HG02610 (cell line): ENCODE measurements at regions not wholly inside any gene's neighbourhood (a gene's known extent, or its start where the extent isn't known, plus 50 kb on each side); places are given as distances from the start of the nearest gene placed in this dataset.
"Not testable (repeated sequence)": the region's sequence is repeated elsewhere in the genome, so short reads cannot be mapped to it uniquely, and the experiment has no call there.

Source experiments
- ATAC-seq: cut with Tn5 transposase; IDR thresholded peaks from one replicate; pipeline ENCODE4 v1.9.1; 2021; ENCODE audit warnings: mild to moderate bottlenecking, moderate library complexity; ENCODE audit not compliant: unreplicated experiment

GRCh38 chr6:168948990-168949531 lies 304.6 kb downstream of the THBS2 start:
- no peak for ATAC-seq

DNA sequence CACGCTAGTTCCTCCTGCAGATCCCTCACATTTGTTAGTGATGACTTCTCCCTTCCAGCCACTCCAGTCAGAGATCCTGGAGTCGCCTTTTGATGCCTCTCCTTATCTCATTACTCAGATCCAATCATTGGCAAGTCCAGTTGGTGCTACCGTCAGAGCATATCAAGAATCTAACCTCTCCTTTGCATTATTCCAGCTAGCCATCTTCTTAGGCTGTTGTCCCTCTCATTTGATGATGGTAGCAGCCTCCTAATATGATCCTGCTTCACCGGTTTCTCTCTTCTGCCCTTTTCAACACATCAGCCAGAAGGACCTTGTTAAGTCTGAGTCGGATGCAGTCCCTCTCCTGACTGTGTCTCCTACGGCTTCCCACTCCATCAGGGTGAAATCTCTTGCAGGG lies 305.6 kb downstream of the THBS2 start:
- ATAC-seq, result no peak

GRCh38 chr6:168943231-168943905 lies 310.3 kb downstream of the THBS2 start:
- no peak for ATAC-seq

DNA sequence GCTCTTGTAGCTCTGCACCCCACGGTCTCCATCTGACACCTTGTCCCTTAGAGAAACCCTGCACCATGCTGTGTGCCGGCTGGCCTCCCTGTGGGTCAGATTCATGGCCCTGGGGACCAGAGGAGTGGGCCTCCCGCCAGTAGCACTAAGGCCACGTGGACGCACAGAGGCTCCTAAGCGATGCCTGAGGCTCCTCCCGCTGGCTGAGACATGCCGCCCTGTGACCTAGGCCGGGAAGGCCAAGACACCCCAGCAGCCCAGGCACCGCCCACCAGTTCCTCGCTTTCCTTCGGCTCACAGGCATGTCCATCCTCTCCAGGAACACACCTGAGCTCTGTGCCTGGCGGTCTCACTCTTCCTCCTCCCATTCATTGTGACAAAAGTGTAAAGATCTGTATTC lies 311.0 kb downstream of the THBS2 start:
- no peak for ATAC-seq

- ATAC-seq, result no peak
These were observed 312.6 kb downstream of the THBS2 start for GRCh38 chr6:168941036-168941435.

GRCh38 chr6:168939796-168940195 lies 313.9 kb downstream of the THBS2 start:
- ATAC-seq, result no peak

- no peak for ATAC-seq
These were observed 314.6 kb downstream of the THBS2 start for GRCh38 chr6:168939041-168939440.

DNA sequence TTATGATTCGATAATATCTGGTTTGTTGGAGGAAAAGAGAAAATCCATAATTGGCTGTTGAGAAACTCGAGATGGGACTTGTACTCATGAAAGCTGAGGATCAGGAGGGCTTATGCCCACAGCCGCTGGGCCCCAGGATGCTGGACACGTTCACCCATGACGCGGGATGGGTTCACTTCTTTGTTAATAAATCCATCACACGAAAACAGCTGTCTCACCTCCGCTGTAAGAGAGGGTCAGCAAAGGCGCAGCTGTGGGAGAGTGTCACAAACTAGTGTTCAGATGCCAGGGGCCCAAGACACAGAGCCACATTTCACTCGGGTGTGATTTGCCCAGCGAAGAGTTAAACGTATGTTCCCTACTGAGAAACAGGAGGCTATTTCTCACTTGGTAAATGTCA lies 315.1 kb downstream of the THBS2 start:
- ATAC-seq, result no peak

GRCh38 chr6:168937054-168937453 lies 316.6 kb downstream of the THBS2 start:
- no peak for ATAC-seq

DNA sequence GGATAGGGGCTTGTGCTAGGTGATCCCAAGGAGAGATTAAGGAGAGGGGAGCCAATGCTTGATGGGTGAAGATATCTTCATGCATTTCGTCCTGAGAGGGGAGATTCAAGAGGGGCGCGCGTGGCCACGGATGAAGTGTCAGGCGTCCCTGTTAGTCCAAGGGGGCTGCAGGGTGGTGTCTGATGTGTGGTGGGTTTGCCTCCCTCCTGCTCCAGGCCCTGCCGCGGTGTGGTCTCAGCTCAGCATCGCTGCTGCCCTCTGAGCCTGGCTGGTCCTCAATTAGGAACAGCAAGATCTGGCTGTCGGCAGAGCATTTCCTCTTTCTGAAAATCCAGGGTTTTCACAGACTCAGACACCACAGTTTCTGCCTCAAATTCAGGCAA lies 318.0 kb downstream of the THBS2 start:
- ATAC-seq, result no peak

DNA sequence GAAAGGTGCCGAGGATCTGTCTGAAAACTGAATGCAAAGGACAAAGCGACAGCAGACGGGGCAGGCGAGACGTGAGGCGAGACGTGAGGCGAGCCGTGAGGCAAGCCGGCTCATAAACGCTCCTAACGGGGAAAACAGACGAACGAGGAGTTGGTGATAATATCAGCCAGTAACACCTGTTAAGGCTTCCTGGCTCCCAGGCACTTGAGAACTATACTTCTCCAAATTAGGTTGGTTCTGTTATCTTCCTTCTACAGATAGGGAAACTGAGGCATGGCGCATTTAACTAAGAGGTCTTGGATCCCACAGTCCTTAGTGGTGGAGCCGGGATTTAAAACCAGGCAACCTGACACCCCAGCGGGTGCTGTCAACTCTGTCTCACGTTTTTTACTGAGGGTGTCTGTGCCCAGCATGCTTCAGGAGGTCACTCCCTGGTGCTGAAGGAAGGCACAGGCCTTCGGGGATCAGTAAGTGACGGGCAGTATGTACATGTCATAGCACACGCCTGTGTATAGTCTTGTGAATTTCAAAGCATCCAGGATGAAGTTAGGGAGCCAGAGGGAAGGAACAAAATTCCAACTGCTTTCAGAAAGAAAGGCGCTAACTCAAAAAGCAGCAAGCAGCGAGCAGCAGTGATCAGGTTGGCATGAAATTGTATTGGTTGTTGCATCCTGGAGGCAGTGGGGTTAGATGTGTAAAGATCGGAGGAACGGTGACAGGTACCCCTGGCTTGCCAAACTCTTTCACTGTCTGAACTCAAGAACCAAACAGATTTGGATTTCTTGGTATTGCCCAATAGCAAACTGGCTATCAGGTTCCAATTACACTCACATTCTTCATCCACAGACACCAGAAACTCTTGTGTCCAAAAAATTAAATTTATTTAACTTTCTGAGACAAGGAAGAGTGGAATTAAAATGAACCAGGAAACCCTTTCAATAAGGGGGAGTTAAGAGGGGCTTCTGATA lies 318.7 kb downstream of the THBS2 start:
- no peak for ATAC-seq

GRCh38 chr6:168932171-168932570 lies 321.5 kb downstream of the THBS2 start:
- not testable (repeated sequence) for ATAC-seq

DNA sequence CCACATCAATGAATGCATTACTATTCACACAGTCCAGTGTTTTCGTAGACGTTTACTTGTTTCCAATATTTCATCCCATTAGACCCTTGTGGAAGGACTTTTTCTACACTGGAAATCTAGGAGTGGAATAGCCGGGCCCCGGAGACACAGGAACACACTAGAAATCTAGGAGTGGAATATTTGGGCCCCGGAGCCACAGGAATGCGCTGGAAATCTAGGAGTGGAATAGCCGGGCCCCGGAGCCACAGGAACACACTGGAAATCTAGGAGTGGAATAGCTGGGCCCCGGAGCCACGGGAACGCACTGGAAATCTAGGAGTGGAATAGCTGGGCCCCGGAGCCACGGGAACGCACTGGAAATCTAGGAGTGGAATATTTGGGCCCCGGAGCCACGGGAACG lies 322.6 kb downstream of the THBS2 start:
- ATAC-seq, result not testable (repeated sequence)

DNA sequence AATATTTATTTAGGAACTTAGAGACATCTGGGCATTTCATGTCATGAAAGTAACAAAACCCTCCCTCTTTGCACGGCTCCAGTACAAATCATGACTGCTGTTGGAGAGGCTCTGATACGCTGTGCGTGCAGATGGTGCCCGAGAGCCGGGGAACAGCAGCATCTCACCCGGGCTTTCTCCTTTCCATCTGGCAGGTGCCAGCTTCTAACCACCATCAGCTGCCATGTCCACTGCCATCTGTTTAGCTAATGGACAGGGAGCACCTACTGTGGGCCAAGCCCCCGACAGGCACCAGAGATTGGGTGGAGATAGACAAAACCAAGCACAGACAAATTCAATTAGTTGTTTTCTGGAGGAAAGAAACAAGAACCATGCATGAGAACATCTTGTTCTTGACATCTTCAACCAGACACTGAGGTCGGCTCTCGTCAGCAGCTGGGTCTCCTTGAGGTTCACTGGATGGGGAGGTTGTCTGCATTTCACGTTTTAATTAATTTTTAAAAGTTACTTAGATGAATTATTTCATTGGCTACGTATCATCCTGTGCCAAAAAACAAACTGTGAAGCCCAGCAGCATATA lies 323.7 kb downstream of the THBS2 start:
- no peak for ATAC-seq

DNA sequence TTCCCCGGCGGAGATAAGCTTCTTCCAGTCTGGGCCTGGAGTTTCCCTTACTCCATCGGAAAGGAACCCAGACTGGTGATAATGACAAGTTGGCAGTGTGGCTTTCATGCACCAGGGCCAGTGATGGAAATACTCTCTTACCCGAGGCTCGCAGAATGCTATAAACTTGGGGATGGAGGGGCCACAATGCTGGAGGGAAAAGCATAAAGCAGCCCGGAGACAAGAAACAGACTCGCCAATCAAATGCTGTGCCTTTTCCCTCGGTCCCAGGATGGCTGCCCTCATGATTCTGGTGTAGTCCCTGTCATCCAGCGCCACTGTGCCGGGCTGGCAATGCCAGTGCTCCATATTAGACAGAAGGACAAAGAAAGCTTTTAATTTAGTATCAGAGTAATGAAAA lies 325.6 kb downstream of the THBS2 start:
- ATAC-seq, result no peak

DNA sequence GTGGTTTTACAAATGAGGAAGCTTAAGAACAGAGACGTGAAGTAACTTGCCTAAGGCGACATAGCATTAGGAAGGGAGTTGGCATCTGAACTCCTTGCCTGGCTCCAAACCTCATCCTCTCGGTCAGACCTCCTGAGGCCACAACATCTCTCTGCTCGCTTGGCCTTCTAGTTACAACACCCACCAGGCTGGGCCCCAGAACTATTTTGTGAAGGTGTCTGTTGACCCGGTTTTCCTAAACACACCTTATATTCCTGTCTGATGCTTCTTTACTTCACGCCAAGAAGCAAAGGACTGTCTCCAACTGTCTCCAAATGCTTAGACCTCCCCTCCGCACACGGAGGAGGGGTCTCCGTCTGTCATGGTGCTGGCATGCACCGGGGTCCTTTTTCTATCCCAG lies 326.6 kb downstream of the THBS2 start:
- ATAC-seq, result no peak

DNA sequence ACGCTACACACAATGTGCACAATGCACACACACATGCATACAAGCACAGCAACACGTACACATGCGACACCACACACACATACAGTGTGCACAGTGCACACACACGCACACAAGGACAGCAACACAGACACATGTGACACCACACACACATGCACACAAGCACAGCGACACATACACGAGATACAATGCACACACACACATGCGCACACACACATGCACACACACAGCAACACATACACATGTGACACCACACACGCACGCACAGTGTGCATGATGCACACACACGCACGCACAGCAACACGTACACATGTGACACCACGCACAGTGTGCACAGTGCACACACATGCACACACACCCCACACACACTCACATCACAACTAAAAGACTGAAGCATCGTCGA lies 327.3 kb downstream of the THBS2 start:
- no peak for ATAC-seq

- no peak for ATAC-seq
These were observed 328.0 kb downstream of the THBS2 start for GRCh38 chr6:168925671-168926070.

DNA sequence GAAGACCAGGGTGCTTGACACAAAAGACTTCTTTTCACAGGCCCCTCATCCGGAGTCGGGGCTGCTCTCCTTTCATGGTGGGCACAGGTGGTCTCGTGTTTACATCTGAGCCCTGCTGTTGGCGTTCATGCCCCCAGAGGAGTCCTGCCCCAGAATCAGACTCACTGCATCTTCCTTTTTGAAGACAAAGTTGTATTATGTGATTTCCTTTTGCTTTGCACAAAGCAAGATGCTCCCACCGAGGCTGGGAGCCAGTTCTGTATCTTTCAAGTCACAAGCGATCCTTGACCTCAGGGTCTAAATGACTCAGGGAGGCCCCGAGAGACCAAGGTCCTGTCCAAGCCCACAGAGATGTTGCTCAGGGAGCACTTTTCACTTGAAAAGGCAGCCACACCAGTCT lies 330.5 kb downstream of the THBS2 start:
- ATAC-seq, result no peak

DNA sequence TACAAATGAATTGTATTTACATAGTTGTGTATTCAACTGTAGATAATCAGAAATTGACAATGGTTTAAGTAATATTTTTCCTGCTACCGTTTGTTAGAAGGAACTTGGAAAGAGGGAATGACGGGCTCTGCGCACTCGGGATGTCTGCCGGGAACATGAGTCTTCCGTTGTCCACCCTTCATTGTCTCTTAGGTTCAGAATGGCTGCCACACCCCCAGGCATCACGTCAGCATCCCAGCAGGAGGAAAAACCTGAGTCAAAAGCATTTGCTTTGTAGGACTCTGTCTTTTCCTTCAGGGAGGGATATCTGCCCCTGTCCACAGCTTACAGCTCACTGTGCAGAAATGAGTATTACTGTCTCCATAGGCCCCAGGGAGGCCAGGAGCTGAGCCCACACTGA lies 331.2 kb downstream of the THBS2 start:
- no peak for ATAC-seq

DNA sequence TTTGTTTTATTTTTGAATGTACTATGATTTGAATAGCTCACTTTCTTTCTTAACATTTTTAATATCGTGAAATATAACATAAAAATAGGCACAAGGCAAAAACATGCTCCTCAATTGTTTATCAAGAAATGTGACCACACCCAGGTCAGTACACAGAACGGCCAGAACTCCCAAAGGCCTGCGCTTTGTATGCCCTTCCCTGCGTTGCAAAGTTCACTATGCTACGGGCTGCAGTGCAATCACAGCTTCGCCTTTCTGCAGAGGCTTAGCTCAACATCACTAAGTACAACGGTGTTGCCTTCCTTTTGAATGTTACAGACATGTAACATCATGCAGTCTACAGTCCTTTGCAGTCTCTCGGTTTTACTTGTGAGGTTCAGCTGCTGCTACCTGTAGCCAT lies 333.4 kb downstream of the THBS2 start:
- ATAC-seq, result no peak
